ENCODE measurements at regions not wholly inside any gene's neighbourhood (a gene's known extent, or its start where the extent isn't known, plus 50 kb on each side); places are given as distances from the start of the nearest gene placed in this dataset.
A peak's percentile ranks its signal among the peaks of the same experiment; 100 is the strongest.
"Not testable (repeated sequence)": the region's sequence is repeated elsewhere in the genome, so short reads cannot be mapped to it uniquely, and the experiment has no call there.

- not testable (repeated sequence) for H3K27me3 Mint-ChIP-seq (ENCODE audit: low read depth in 3 of 3); H3K36me3 Mint-ChIP-seq; DNase-seq; H3K9me3 Mint-ChIP-seq
- Mint-ChIP-seq H3K4me1 (peaks cover 13 to 18% of the 10 kb centered on the region in 2 donors), H3K27ac (peak overlapping the region; percentile 53 to 75 (median 69)), H3K4me3 (peak overlapping the region in 2 of 5 donors; percentile 33 to 53)
Observed at GRCh38 chr2:111412841-111413650, 292.3 kb downstream of the BCL2L11 start.

- Mint-ChIP-seq H3K4me1 (peaks cover 15 to 22% of the 10 kb centered on the region in 2 donors), H3K27ac (peak overlapping the region in 2 of 6 donors; percentile 17 to 70)
- H3K36me3 Mint-ChIP-seq; H3K27me3 Mint-ChIP-seq (ENCODE audit: low read depth in 3 of 3); DNase-seq; H3K4me3 Mint-ChIP-seq; H3K9me3 Mint-ChIP-seq: not testable (repeated sequence)
Observed at GRCh38 chr2:111413950-111414349, 293.2 kb downstream of the BCL2L11 start.

- DNase-seq; H3K4me3 Mint-ChIP-seq; H3K9me3 Mint-ChIP-seq; H3K27me3 Mint-ChIP-seq (ENCODE audit: low read depth in 3 of 3); H3K36me3 Mint-ChIP-seq: not testable (repeated sequence)
- Mint-ChIP-seq H3K27ac (peak overlapping the region in 1 of 6 donors; percentile 50), H3K4me1 (peaks cover 15 to 22% of the 10 kb centered on the region in 2 donors)
Observed at GRCh38 chr2:111415765-111416743, 295.3 kb downstream of the BCL2L11 start.

- not testable (repeated sequence) for H3K4me3 Mint-ChIP-seq; H3K27me3 Mint-ChIP-seq (ENCODE audit: low read depth in 3 of 3); DNase-seq; H3K27ac Mint-ChIP-seq; H3K9me3 Mint-ChIP-seq; H3K36me3 Mint-ChIP-seq
- peaks cover 15 to 22% of the 10 kb centered on the region in 2 donors for H3K4me1 Mint-ChIP-seq
Observed at GRCh38 chr2:111417026-111417425, 296.3 kb downstream of the BCL2L11 start.

- H3K36me3 Mint-ChIP-seq; H3K27ac Mint-ChIP-seq; H3K27me3 Mint-ChIP-seq (ENCODE audit: low read depth in 3 of 3); H3K4me3 Mint-ChIP-seq; H3K9me3 Mint-ChIP-seq; DNase-seq: not testable (repeated sequence)
- peaks cover 10 to 17% of the 10 kb centered on the region in 2 donors for H3K4me1 Mint-ChIP-seq
Observed at GRCh38 chr2:111418091-111418875, 297.6 kb downstream of the BCL2L11 start.

GRCh38 chr2:111420074-111420473 lies 299.4 kb downstream of the BCL2L11 start:
- H3K4me3 Mint-ChIP-seq; H3K27me3 Mint-ChIP-seq (ENCODE audit: low read depth in 3 of 3); H3K9me3 Mint-ChIP-seq; H3K36me3 Mint-ChIP-seq; H3K27ac Mint-ChIP-seq; DNase-seq: not testable (repeated sequence)
- H3K4me1 Mint-ChIP-seq, result peaks cover 6 to 13% of the 10 kb centered on the region in 2 donors

- H3K9me3 Mint-ChIP-seq; DNase-seq; H3K4me3 Mint-ChIP-seq; H3K36me3 Mint-ChIP-seq; H3K27ac Mint-ChIP-seq; H3K27me3 Mint-ChIP-seq (ENCODE audit: low read depth in 3 of 3): not testable (repeated sequence)
- peaks cover 6 to 16% of the 10 kb centered on the region in 2 donors for H3K4me1 Mint-ChIP-seq
Observed at GRCh38 chr2:111420835-111421234, 300.1 kb downstream of the BCL2L11 start.

- not testable (repeated sequence) for DNase-seq; H3K9me3 Mint-ChIP-seq; H3K27me3 Mint-ChIP-seq (ENCODE audit: low read depth in 3 of 3); H3K4me3 Mint-ChIP-seq; H3K36me3 Mint-ChIP-seq; H3K27ac Mint-ChIP-seq
- H3K4me1 Mint-ChIP-seq, result peaks cover 4 to 13% of the 10 kb centered on the region in 2 donors
Observed at GRCh38 chr2:111421949-111422348, 301.2 kb downstream of the BCL2L11 start.

GRCh38 chr2:111422562-111422961 lies 301.8 kb downstream of the BCL2L11 start:
- not testable (repeated sequence) for H3K36me3 Mint-ChIP-seq; H3K9me3 Mint-ChIP-seq; DNase-seq; H3K27ac Mint-ChIP-seq; H3K27me3 Mint-ChIP-seq (ENCODE audit: low read depth in 3 of 3); H3K4me3 Mint-ChIP-seq
- H3K4me1 Mint-ChIP-seq, result peaks cover 3 to 13% of the 10 kb centered on the region in 2 donors

GRCh38 chr2:111423184-111423583 lies 302.5 kb downstream of the BCL2L11 start:
- not testable (repeated sequence) for H3K4me1 Mint-ChIP-seq; H3K27ac Mint-ChIP-seq; H3K27me3 Mint-ChIP-seq (ENCODE audit: low read depth in 3 of 3); DNase-seq; H3K4me3 Mint-ChIP-seq; H3K36me3 Mint-ChIP-seq; H3K9me3 Mint-ChIP-seq

- H3K27ac Mint-ChIP-seq; H3K4me3 Mint-ChIP-seq; H3K9me3 Mint-ChIP-seq; H3K4me1 Mint-ChIP-seq; H3K27me3 Mint-ChIP-seq (ENCODE audit: low read depth in 3 of 3); DNase-seq; H3K36me3 Mint-ChIP-seq: not testable (repeated sequence)
Observed at GRCh38 chr2:111424176-111424575, 303.5 kb downstream of the BCL2L11 start.

- not testable (repeated sequence) for DNase-seq; H3K4me3 Mint-ChIP-seq; H3K9me3 Mint-ChIP-seq; H3K36me3 Mint-ChIP-seq; H3K4me1 Mint-ChIP-seq; H3K27ac Mint-ChIP-seq; H3K27me3 Mint-ChIP-seq (ENCODE audit: low read depth in 3 of 3)
Observed at GRCh38 chr2:111424851-111425309, 304.2 kb downstream of the BCL2L11 start.

- not testable (repeated sequence) for DNase-seq
Observed at GRCh38 chr2:111425789-111426201, 305.1 kb downstream of the BCL2L11 start.

More at GRCh38 chr2:111425789-111426201, 305.1 kb downstream of the BCL2L11 start:
- H3K27me3 Mint-ChIP-seq (ENCODE audit: low read depth in 3 of 3); H3K9me3 Mint-ChIP-seq; H3K4me3 Mint-ChIP-seq; H3K4me1 Mint-ChIP-seq; H3K36me3 Mint-ChIP-seq: not testable (repeated sequence)
- H3K27ac Mint-ChIP-seq, result peak overlapping the region in 1 of 6 donors; percentile 23

All from immature natural killer cell (primary cell).